GM20000 (cell line): ENCODE measurements at regions not wholly inside any gene's neighbourhood (a gene's known extent, or its start where the extent isn't known, plus 50 kb on each side); places are given as distances from the start of the nearest gene placed in this dataset.
"Not testable (repeated sequence)": the region's sequence is repeated elsewhere in the genome, so short reads cannot be mapped to it uniquely, and the experiment has no call there.

Experiments
- DNase-seq: peaks from one replicate; pipeline ENCODE4 v3.0.0; 2012; ENCODE audit warnings: low spot score
- TF ChIP-seq, protein P1 (sequence below): IDR thresholded peaks from 2 replicates; pipeline ENCODE4 v1.5.1; 2012; ENCODE audit warnings: mild to moderate bottlenecking, control low read depth; ENCODE audit errors: extremely low read depth, missing control alignments

DNA sequence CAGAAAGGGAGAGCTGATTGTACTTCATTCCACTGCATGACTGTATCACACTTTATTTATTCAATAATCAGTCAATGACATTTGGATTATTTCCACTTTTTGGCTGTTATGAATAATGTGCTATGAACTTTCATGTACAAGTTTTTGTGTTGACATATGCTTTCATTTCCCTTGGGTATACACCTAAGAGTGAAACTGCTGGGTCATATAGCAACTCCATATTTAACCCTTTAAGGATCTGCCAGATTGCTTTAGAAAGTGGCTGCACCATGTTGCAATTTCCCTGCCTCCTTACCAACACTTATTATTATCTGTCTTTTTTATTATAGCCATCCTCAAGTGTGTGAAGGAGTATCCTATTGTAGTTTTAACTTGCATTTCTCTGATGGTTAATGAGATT lies 108.8 kb upstream of the KCNK1 start:
- no peak for DNase-seq
- TF ChIP-seq, protein P1, sequence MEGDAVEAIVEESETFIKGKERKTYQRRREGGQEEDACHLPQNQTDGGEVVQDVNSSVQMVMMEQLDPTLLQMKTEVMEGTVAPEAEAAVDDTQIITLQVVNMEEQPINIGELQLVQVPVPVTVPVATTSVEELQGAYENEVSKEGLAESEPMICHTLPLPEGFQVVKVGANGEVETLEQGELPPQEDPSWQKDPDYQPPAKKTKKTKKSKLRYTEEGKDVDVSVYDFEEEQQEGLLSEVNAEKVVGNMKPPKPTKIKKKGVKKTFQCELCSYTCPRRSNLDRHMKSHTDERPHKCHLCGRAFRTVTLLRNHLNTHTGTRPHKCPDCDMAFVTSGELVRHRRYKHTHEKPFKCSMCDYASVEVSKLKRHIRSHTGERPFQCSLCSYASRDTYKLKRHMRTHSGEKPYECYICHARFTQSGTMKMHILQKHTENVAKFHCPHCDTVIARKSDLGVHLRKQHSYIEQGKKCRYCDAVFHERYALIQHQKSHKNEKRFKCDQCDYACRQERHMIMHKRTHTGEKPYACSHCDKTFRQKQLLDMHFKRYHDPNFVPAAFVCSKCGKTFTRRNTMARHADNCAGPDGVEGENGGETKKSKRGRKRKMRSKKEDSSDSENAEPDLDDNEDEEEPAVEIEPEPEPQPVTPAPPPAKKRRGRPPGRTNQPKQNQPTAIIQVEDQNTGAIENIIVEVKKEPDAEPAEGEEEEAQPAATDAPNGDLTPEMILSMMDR: no peak

DNA sequence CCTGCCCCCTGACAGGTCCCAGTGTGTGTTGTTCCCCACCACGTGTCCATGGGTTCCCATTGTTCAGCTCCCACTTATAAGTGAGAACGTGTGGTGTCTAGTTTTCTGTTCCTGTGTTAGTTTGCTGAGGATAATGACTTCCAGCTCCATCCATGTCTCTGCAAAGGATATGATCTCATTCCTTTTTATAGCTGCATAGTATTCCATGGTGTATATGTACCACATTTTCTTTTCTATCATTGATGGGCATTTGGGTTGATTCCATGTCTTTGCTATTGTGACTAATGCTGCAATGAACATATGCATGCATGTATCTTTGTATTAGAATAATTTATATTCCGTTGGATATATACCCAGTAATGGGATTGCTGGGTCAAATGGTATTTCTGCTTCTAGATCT lies 108.0 kb upstream of the KCNK1 start:
- DNase-seq: not testable (repeated sequence)

DNA sequence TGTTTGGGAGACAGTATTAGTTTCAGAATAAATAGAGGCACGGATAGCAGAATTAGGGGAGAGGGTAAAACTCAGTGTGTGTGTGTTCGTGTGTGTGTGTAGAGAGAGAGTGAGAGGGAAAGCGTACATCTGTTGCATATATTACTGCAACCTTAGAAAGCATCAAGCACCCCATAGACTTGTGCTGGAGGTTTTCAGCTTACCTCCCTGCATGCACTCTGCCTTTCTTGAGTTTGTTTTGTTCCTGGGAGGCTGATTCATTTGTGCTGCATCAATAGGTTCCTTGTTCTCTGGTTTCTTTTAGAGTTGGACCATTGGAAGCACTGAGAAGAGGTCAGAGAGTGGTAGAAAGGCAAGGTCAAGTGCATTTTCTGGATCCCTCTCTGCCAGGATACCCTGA lies 104.4 kb upstream of the KCNK1 start:
- DNase-seq: no peak

DNA sequence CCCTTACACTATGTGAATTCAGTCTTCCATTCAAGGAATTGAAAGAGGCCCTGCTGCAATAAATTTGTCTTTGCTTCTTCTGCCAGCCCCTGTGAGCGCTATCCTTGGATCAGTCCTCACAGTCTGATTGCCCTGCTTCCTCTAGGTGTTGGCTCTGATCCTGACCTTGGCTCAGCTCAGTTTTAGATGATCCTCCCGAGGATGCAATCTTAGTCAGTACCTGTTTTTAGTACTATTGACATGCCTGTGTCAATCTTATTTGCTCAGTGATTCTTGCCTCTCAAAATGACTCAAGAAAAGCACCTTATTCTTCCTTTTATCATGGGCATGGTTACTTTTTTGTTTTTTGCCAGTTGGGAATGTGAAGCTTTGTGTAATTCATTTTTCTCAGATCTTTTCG lies 101.4 kb upstream of the KCNK1 start:
- DNase-seq: no peak
- TF ChIP-seq, protein P1: no peak

More for the DNA sequence above, 104.4 kb upstream of the KCNK1 start:
- TF ChIP-seq, protein P1: no peak

DNA sequence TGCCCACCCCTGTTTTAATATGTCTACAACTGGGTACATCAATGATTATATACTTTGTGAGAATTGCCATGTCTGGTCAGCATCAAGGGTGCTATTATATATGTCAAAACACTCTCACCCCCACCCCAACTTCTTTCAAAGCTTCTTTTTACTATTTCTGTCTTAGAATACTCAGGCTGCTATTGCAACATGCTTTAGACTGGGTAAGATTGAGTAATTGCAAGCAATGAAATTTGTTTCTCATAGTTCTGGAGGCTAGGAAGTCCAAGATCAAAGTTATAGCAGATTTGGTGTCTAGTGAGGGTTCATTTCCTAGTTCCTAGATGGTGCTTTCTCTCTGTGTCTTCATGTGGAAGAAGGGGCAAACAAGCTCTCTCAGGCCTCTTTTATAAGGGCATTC lies 100.5 kb upstream of the KCNK1 start:
- no peak for DNase-seq
- TF ChIP-seq, protein P1: no peak

DNA sequence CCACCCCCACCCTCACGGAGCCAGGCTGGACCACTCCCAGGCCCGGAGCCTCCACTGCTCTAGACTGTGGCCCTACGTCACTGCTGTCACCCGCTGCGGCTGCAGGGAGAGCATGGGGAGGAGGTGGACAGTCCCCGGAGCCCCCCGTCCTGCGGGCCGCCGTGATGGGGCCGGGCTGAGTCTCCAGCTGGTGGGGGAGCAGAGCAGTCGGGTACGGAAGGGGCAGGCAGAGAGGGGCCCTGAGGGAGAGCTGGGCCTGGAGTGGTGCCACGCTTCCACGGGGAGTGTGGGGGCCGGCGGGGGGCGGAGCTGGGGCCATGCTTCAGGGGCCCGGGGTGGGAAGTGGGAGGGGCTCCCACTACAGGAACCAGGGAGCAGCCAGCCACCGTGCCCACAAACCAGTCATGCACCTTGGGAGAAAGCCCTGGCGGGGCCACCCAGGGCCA lies 98.9 kb upstream of the KCNK1 start:
- TF ChIP-seq, protein P1: no peak
- no peak for DNase-seq

DNA sequence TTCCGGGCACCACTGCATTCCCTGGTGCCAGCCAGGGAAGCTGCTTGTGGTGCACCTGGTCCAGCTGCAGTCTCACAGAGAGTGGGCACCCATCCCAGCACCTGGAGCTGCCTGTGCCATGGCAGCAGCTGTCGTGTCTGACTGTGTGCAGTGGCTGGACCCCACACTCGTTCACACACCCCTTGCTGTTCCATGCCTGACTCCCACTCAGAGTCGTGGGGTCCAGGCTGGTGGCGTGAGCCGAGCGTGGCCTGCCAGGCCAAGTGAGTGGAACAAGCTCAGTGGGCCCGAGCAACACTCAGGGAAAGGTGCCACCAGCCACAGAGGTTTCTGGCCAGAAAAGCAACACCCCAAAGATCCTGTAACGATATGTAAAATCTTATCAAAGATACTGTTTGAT lies 97.2 kb upstream of the KCNK1 start:
- TF ChIP-seq, protein P1: no peak
- DNase-seq: no peak

DNA sequence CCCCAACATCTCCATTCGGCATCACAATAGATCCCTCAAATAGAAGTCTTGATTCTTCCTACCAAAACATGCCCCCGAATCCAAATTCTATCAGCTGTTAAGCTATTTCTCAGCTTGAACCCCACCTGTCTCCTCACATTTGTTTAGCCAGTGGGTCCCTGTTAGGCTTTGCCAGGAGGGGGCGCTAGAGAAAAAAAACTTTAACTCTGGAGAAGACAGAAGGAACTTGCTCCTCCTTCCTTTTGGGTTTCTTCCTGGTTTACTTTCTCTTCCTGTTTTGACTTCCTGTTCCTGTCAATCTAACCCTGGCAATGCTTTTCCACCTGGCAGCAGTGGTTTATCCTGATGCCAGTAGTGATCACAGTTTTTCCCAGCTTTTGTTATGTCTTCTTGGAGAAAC lies 95.6 kb upstream of the KCNK1 start:
- peak; percentile 60 for DNase-seq
- TF ChIP-seq, protein P1: peak; percentile 28
